OCI-LY1 (cell line): ENCODE measurements at regions not wholly inside any gene's neighbourhood (a gene's known extent, or its start where the extent isn't known, plus 50 kb on each side); places are given as distances from the start of the nearest gene placed in this dataset.

Source experiments
- H2AFZ ChIP-seq: fragments of 200-600 bp; sonication (generic), shearing (Covaris generic); 2 replicates; pipeline ENCODE4 v1.6.0; 2014; ENCODE audit warnings: antibody characterized with exemption, mild to moderate bottlenecking, low read length
- H3F3A ChIP-seq: fragments of 200-600 bp; sonication (generic), shearing (Covaris generic); 2 replicates; pipeline ENCODE4 v1.6.0; 2014; ENCODE audit warnings: mild to moderate bottlenecking, antibody characterized with exemption, low read length, moderate library complexity; ENCODE audit not compliant: insufficient read depth
- H3K27ac ChIP-seq: fragments of 200-600 bp; sonication (generic); 2 replicates; pipeline ENCODE4 v1.5.1; 2014; ENCODE audit warnings: low read length, mixed run types, mild to moderate bottlenecking, low read depth; ENCODE audit not compliant: poor library complexity, severe bottlenecking
- H3K27me3 ChIP-seq: fragments of 200-600 bp; sonication (generic); 2 replicates; pipeline ENCODE4 v1.6.0; 2014; ENCODE audit warnings: antibody characterized with exemption, mild to moderate bottlenecking, low read length, moderate library complexity; ENCODE audit not compliant: insufficient read depth
- H3K36me3 ChIP-seq: fragments of 200-600 bp; sonication (generic); 2 replicates; pipeline ENCODE4 v1.6.1; 2014; ENCODE audit warnings: mild to moderate bottlenecking, antibody characterized with exemption, low read length, moderate library complexity, mixed read lengths; ENCODE audit not compliant: insufficient read depth
- H3K4me1 ChIP-seq: fragments of 200-600 bp; sonication (generic); 2 replicates; pipeline ENCODE4 v1.5.1; 2014; ENCODE audit warnings: mild to moderate bottlenecking, low read length, moderate library complexity; ENCODE audit not compliant: insufficient read depth, severe bottlenecking
- H3K4me2 ChIP-seq: fragments of 200-600 bp; sonication (generic), shearing (Covaris generic); 2 replicates; pipeline ENCODE4 v1.6.1; 2014; ENCODE audit warnings: low read length
- H3K4me3 ChIP-seq: fragments of 200-600 bp; sonication (generic); 2 replicates; pipeline ENCODE4 v1.5.1; 2014; ENCODE audit warnings: low read length, low read depth, mild to moderate bottlenecking, mixed read lengths; ENCODE audit not compliant: poor library complexity, severe bottlenecking
- H3K79me2 ChIP-seq: fragments of 200-600 bp; shearing (Covaris generic); 2 replicates; pipeline ENCODE4 v1.6.1; 2016; ENCODE audit warnings: mixed run types, low read length, mixed read lengths; ENCODE audit not compliant: insufficient read depth
- H3K9ac ChIP-seq: fragments of 200-600 bp; sonication (generic), shearing (Covaris generic); 2 replicates; pipeline ENCODE4 v1.6.1; 2014; ENCODE audit warnings: mild to moderate bottlenecking, low read length, mixed read lengths
- H3K9me2 ChIP-seq: fragments of 200-600 bp; sonication (generic), shearing (Covaris generic); 2 replicates; pipeline ENCODE4 v1.6.1; 2014; ENCODE audit warnings: low read depth, mild to moderate bottlenecking, low read length, mixed read lengths
- H3K9me3 ChIP-seq: fragments of 200-600 bp; shearing (Covaris generic); 2 replicates; pipeline ENCODE4 v1.6.1; 2014; ENCODE audit warnings: low read length, mixed read lengths
- H4K20me1 ChIP-seq: fragments of 200-600 bp; sonication (generic), shearing (Covaris generic); 2 replicates; pipeline ENCODE4 v1.6.0; 2016; ENCODE audit warnings: mild to moderate bottlenecking, low read length; ENCODE audit not compliant: insufficient read depth
- CTCF ChIP-seq: fragments of 200-600 bp; sonication (generic), shearing (Covaris generic); IDR thresholded peaks from 2 replicates; pipeline ENCODE4 v1.5.1; 2017; ENCODE audit warnings: mild to moderate bottlenecking, antibody characterized with exemption, low read length, moderate library complexity, mixed read lengths
- EZH2 ChIP-seq: fragments of 200-600 bp; sonication (generic), shearing (Covaris generic); IDR thresholded peaks from 2 replicates; pipeline ENCODE4 v1.8.0; 2017; ENCODE audit warnings: borderline replicate concordance, mixed run types, mild to moderate bottlenecking, antibody characterized with exemption, low read length, moderate library complexity, mixed read lengths

GRCh38 chr17:77354420-77354669 is 213.6 kb downstream of the SEC14L1 start:
- TF ChIP-seq CTCF, result no peak
- no peak for TF ChIP-seq EZH2
- Histone ChIP-seq H3K9ac (no peak overlapping the region), H2AFZ (no peak overlapping the region), H3K36me3 (no peaks in the 10 kb centered on the region; the same call in 1 of the 2 replicates), H3K9me3 (no peaks in the 10 kb centered on the region), H3K4me3 (no peak overlapping the region), H3K27ac (no peak overlapping the region), H3K79me2 (no peaks in the 10 kb centered on the region), H3K4me2 (no peak overlapping the region), H3K4me1 (no peaks in the 10 kb centered on the region), H4K20me1 (no peaks in the 10 kb centered on the region), H3K9me2 (no peaks in the 10 kb centered on the region), H3F3A (no peaks in the 10 kb centered on the region), H3K27me3 (no peaks in the 10 kb centered on the region)

GRCh38 chr17:77354670-77355455 is 214.1 kb downstream of the SEC14L1 start:
- Histone ChIP-seq H2AFZ (no peak overlapping the region), H3K79me2 (no peaks in the 10 kb centered on the region), H3K4me3 (no peak overlapping the region), H3K27me3 (no peaks in the 10 kb centered on the region), H3K9ac (no peak overlapping the region), H3F3A (no peaks in the 10 kb centered on the region), H3K9me2 (no peaks in the 10 kb centered on the region), H3K9me3 (no peaks in the 10 kb centered on the region), H3K36me3 (no peaks in the 10 kb centered on the region), H3K4me2 (no peak overlapping the region), H3K27ac (no peak overlapping the region), H4K20me1 (no peaks in the 10 kb centered on the region), H3K4me1 (no peaks in the 10 kb centered on the region)
- TF ChIP-seq CTCF (no peak), EZH2 (no peak)

GRCh38 chr17:77356109-77356689 is 215.4 kb downstream of the SEC14L1 start:
- H3K9me2 ChIP-seq, result no peaks in the 10 kb centered on the region
- H3K27ac ChIP-seq, result no peak overlapping the region
- H3K79me2 ChIP-seq, result no peaks in the 10 kb centered on the region
- H3K4me1 ChIP-seq, result no peaks in the 10 kb centered on the region
- no peak overlapping the region for H3K9ac ChIP-seq
- no peaks in the 10 kb centered on the region for H3K27me3 ChIP-seq
- H3K4me3 ChIP-seq, result no peak overlapping the region
- no peak overlapping the region for H3K4me2 ChIP-seq
- TF ChIP-seq EZH2 (no peak), CTCF (no peak)
- H3K36me3 ChIP-seq, result no peaks in the 10 kb centered on the region
- H3K9me3 ChIP-seq, result no peaks in the 10 kb centered on the region
- H2AFZ ChIP-seq, result no peak overlapping the region
- H4K20me1 ChIP-seq, result no peaks in the 10 kb centered on the region
- no peaks in the 10 kb centered on the region for H3F3A ChIP-seq
